ENCODE measurements at regions not wholly inside any gene's neighbourhood (a gene's known extent, or its start where the extent isn't known, plus 50 kb on each side); places are given as distances from the start of the nearest gene placed in this dataset.

GRCh38 chr6:133170602-133171001, 70.6 kb upstream of the EYA4 start:
- TF ChIP-seq CTCF (IDR thresholded peaks at IDR 0.05): no peak
- TF ChIP-seq POLR2A (IDR thresholded peaks at IDR 0.05; ENCODE audit: low read depth): no peak
- TF ChIP-seq POLR2AphosphoS5 (IDR thresholded peaks at IDR 0.05): no peak
- no peak for TF ChIP-seq EP300 (IDR thresholded peaks at IDR 0.05)

Data from esophagus muscularis mucosa (tissue), 4 donors.